HFFc6 (cell line): ENCODE measurements at regions not wholly inside any gene's neighbourhood (a gene's known extent, or its start where the extent isn't known, plus 50 kb on each side); places are given as distances from the start of the nearest gene placed in this dataset.

Source experiments
- DNase-seq: peaks from one replicate; pipeline ENCODE4 v3.0.0-alpha.2; 2018
- H3K27ac Mint-ChIP-seq: 2 replicates; pipeline ENCODE4 v1.8.0; 2020; ENCODE audit warnings: mild to moderate bottlenecking, mixed read lengths
- H3K27me3 Mint-ChIP-seq: 2 replicates; pipeline ENCODE4 v1.8.0; 2021; ENCODE audit warnings: mild to moderate bottlenecking, moderate library complexity, mixed read lengths; ENCODE audit not compliant: insufficient read depth
- H3K36me3 Mint-ChIP-seq: 2 replicates; pipeline ENCODE4 v1.8.0; 2021; ENCODE audit warnings: low read depth, mixed read lengths
- H3K4me1 Mint-ChIP-seq: 2 replicates; pipeline ENCODE4 v1.8.0; 2020; ENCODE audit warnings: low read depth, mixed read lengths
- H3K4me3 Mint-ChIP-seq: 2 replicates; pipeline ENCODE4 v1.8.0; 2020; ENCODE audit warnings: mild to moderate bottlenecking, moderate library complexity, mixed read lengths
- H3K9me3 Mint-ChIP-seq: 2 replicates; pipeline ENCODE4 v1.8.0; 2020; ENCODE audit warnings: mild to moderate bottlenecking, mixed read lengths
- CTCF ChIP-seq: fragments of 200-600 bp; sonication (generic); IDR thresholded peaks from 2 replicates; pipeline ENCODE4 v1.5.0; 2021; ENCODE audit warnings: antibody characterized with exemption, mild to moderate bottlenecking

DNA sequence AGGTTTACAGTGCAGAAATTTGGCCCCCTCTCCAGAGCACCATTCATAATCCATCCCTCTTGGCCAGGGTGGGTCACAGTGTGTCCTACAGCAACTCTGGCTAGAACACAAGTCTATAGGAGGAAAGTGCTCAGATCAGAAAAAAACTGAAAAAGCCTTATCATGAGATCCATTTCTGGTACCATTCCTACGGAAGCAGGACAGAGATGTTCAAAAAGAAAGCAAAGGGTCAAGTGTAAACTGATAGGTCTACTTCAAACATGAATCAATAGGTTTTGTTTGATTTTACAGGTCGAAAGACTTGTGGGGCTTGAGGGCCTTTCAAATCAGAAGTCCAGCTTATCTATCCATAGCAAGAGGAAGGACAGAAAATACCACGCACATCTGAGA lies 326.4 kb downstream of the SOX9 start:
- Mint-ChIP-seq H3K27me3 (peaks cover 2% of the 10 kb centered on the region; the same call in 1 of the 2 replicates), H3K9me3 (no peaks in the 10 kb centered on the region)

GRCh38 chr17:72448019-72448418 lies 327.2 kb downstream of the SOX9 start:
- Mint-ChIP-seq H3K27me3 (peaks cover 2% of the 10 kb centered on the region; the same call in 1 of the 2 replicates), H3K9me3 (no peaks in the 10 kb centered on the region), H3K27ac (no peak overlapping the region), H3K36me3 (0 out of 2 replicates have a peak, but pooled peaks cover 5% of the 10 kb centered on the region), H3K4me1 (peaks cover 7% of the 10 kb centered on the region), H3K4me3 (no peak overlapping the region)
- TF ChIP-seq CTCF = no peak
- no peak for DNase-seq

More for the DNA sequence above, 326.4 kb downstream of the SOX9 start:
- Mint-ChIP-seq H3K27ac (no peak overlapping the region), H3K36me3 (0 out of 2 replicates have a peak, but pooled peaks cover 5% of the 10 kb centered on the region), H3K4me3 (no peak overlapping the region), H3K4me1 (peaks cover 2% of the 10 kb centered on the region)
- no peak for DNase-seq
- TF ChIP-seq CTCF = no peak

GRCh38 chr17:72452286-72453173 lies 331.7 kb downstream of the SOX9 start:
- no peaks in the 10 kb centered on the region for H3K9me3 Mint-ChIP-seq
- H3K27me3 Mint-ChIP-seq = peaks cover 1% of the 10 kb centered on the region; the same call in 1 of the 2 replicates
- no peak overlapping the region for H3K4me3 Mint-ChIP-seq
- 0 out of 2 replicates have a peak, but pooled peaks cover 5% of the 10 kb centered on the region for H3K36me3 Mint-ChIP-seq
- no peak overlapping the region for H3K27ac Mint-ChIP-seq
- peaks cover 25% of the 10 kb centered on the region for H3K4me1 Mint-ChIP-seq
- no peak for TF ChIP-seq CTCF
- no peak for DNase-seq

GRCh38 chr17:72454342-72454741 lies 333.5 kb downstream of the SOX9 start:
- no peak overlapping the region for H3K27ac Mint-ChIP-seq
- peaks cover 1% of the 10 kb centered on the region for H3K27me3 Mint-ChIP-seq
- no peaks in the 10 kb centered on the region for H3K9me3 Mint-ChIP-seq
- H3K36me3 Mint-ChIP-seq = 0 out of 2 replicates have a peak, but pooled peaks cover 5% of the 10 kb centered on the region
- no peak for TF ChIP-seq CTCF
- H3K4me3 Mint-ChIP-seq = no peak overlapping the region
- peaks cover 29% of the 10 kb centered on the region for H3K4me1 Mint-ChIP-seq
- no peak for DNase-seq

DNA sequence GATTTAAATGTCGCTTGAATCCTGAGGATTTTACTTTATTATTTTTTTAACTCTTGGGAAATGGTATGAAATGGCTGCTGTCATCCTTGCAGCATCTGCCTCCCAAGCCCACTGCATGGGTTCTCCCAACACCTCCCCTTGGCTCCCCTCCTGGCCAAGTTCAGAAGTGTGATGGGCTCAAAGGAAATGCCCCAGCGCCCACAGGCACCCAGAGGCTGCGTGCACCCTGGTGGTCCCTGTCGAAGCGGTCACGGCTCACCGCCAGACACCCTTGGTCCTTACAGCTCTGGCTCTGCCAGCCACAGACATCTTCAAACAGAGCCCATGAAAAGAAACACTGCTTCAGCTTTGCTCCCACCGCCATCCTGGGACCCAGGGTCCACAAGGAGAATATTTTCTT lies 334.7 kb downstream of the SOX9 start:
- Mint-ChIP-seq H3K4me1 (peaks cover 31% of the 10 kb centered on the region), H3K36me3 (0 out of 2 replicates have a peak, but pooled peaks cover 2% of the 10 kb centered on the region)

More for the DNA sequence above, 334.7 kb downstream of the SOX9 start:
- no peak overlapping the region for H3K4me3 Mint-ChIP-seq
- H3K27ac Mint-ChIP-seq = peak overlapping the region; percentile 52; the same call in 1 of the 2 replicates
- peaks cover 1% of the 10 kb centered on the region for H3K27me3 Mint-ChIP-seq
- no peaks in the 10 kb centered on the region for H3K9me3 Mint-ChIP-seq
- no peak for DNase-seq
- peak; percentile 18; the same call in 1 of the 2 replicates for TF ChIP-seq CTCF
